ENCODE measurements at regions not wholly inside any gene's neighbourhood (a gene's known extent, or its start where the extent isn't known, plus 50 kb on each side); places are given as distances from the start of the nearest gene placed in this dataset.
A peak's percentile ranks its signal among the peaks of the same experiment; 100 is the strongest.

DNA sequence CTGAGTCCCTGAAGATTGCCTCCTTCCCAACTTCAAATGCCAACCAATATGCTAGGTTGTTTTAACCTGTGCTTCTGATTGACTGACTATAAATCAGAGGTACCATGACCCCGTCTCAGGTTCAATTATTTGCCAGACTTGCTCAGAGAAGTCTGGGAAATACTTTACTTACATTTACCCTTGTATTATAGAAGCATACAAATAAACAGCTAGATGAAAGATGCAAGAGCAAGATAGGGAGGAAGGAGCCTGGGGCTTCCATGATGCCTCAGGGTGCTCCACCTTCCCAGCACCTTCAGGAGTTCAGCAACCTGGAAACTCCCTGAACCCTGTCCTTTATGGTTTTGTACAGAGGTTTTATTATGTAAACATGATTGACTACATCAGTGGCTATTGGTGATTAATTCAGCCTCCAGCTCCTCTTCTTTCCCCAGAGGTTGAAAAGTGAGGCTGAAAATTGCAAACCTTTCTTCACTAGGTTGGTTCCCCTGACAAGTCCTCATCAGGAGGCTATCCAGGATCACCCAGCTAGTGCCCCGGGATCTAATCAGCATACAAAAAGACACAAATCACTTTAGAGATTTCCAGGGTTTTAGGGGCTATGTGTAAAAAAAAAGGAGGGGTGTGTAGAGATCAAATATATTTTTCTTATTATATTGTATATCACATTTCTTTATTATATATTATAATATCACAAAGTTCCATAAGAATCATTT, 547.7 kb downstream of the EPM2A start:
- H3K36me3 ChIP-seq: no peaks in the 10 kb centered on the region

DNA sequence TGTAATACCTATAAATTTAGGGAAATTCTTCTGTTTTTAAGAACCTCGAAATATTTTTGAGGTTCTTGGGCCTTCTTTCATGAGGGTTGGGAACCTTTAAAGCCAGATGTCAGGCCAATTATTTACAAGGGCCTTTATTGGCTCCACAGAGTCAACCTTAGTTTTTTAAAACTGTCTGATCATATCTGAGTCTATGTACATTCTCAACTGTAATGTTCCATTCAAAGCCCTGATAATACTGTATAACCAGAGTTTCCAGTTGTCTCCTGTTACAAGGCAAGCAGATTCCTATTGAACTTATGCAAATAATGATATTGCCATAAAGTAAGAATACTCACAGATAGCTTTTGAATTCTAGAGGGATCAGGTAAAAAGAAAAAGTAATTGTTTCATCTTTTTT, 545.5 kb downstream of the EPM2A start:
- H3K4me3 ChIP-seq: no peak overlapping the region
- H3K9me3 ChIP-seq: no peaks in the 10 kb centered on the region
- TF ChIP-seq, protein P1, sequence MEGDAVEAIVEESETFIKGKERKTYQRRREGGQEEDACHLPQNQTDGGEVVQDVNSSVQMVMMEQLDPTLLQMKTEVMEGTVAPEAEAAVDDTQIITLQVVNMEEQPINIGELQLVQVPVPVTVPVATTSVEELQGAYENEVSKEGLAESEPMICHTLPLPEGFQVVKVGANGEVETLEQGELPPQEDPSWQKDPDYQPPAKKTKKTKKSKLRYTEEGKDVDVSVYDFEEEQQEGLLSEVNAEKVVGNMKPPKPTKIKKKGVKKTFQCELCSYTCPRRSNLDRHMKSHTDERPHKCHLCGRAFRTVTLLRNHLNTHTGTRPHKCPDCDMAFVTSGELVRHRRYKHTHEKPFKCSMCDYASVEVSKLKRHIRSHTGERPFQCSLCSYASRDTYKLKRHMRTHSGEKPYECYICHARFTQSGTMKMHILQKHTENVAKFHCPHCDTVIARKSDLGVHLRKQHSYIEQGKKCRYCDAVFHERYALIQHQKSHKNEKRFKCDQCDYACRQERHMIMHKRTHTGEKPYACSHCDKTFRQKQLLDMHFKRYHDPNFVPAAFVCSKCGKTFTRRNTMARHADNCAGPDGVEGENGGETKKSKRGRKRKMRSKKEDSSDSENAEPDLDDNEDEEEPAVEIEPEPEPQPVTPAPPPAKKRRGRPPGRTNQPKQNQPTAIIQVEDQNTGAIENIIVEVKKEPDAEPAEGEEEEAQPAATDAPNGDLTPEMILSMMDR (IDR thresholded peaks at IDR 0.05): no peak
- H3K27me3 ChIP-seq (ENCODE audit: low read depth): no peaks in the 10 kb centered on the region
- DNase-seq (no peak), ATAC-seq (no peak)
- H3K36me3 ChIP-seq: no peaks in the 10 kb centered on the region
- no peaks in the 10 kb centered on the region for H3K4me1 ChIP-seq
- H3K27ac ChIP-seq: no peak overlapping the region
- intact Hi-C loops (cut with DNase I): no loop called here

More for the DNA sequence above, 547.7 kb downstream of the EPM2A start:
- Histone ChIP-seq H3K27ac (no peak overlapping the region), H3K27me3 (ENCODE audit: low read depth) (no peaks in the 10 kb centered on the region), H3K9me3 (no peaks in the 10 kb centered on the region), H3K4me1 (no peaks in the 10 kb centered on the region), H3K4me3 (no peak overlapping the region)
- intact Hi-C loops (cut with DNase I): no loop called here
- DNase-seq: no peak
- ATAC-seq: no peak
- TF ChIP-seq, protein P1 (IDR thresholded peaks at IDR 0.05): no peak

DNA sequence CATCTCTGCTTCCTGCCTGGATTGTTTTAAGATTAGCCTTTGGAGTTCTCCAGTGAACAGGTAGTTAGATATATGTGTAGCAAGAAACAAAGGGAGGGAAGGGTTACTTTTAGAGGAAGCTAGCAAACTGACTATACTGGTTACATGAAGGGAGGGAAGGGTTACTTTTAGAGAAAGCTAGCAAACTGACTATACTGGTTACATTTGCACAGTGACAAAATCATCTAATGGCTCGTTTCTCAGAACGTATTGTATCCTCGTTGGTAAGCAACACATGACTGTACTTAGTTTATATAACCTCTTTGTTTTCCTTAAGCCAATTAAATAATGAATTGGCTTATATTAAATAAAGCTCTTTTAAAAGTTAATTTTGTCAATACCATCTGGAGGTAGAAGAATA, 540.9 kb downstream of the EPM2A start:
- TF ChIP-seq, protein P1 (IDR thresholded peaks at IDR 0.05): no peak
- no peaks in the 10 kb centered on the region for H3K36me3 ChIP-seq
- no peak overlapping the region for H3K27ac ChIP-seq
- DNase-seq (no peak), ATAC-seq (no peak)
- H3K4me1 ChIP-seq: no peaks in the 10 kb centered on the region
- H3K9me3 ChIP-seq: no peaks in the 10 kb centered on the region
- no peaks in the 10 kb centered on the region for H3K27me3 ChIP-seq (ENCODE audit: low read depth)
- intact Hi-C loops (cut with DNase I): no loop called here
- H3K4me3 ChIP-seq: no peak overlapping the region

DNA sequence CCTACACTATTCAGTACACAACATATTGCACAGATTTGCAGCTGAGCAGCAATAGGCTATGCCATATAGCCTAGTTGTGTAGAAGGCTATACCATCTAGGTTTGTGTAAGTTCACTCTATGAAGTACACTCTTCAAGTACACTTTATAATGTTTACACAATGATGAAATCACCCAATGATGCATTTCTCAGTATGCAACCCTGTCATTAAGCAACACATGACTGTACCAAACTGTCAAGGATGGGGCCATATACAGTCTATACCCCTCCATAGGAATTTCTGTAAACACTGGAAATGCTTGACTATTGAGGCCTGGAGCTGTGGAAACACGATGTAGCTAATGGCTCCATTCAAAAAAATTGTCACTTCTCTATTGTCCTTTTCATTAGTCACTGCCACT, 535.4 kb downstream of the EPM2A start:
- Histone ChIP-seq H3K4me1 (no peaks in the 10 kb centered on the region), H3K27me3 (ENCODE audit: low read depth) (no peaks in the 10 kb centered on the region), H3K36me3 (no peaks in the 10 kb centered on the region), H3K27ac (no peak overlapping the region), H3K4me3 (no peak overlapping the region), H3K9me3 (no peaks in the 10 kb centered on the region)
- ATAC-seq (peak in 1 of 2 donors; percentile 42), DNase-seq (no peak)
- TF ChIP-seq, protein P1 (IDR thresholded peaks at IDR 0.05): no peak
- intact Hi-C loops (cut with DNase I): no loop called here

DNA sequence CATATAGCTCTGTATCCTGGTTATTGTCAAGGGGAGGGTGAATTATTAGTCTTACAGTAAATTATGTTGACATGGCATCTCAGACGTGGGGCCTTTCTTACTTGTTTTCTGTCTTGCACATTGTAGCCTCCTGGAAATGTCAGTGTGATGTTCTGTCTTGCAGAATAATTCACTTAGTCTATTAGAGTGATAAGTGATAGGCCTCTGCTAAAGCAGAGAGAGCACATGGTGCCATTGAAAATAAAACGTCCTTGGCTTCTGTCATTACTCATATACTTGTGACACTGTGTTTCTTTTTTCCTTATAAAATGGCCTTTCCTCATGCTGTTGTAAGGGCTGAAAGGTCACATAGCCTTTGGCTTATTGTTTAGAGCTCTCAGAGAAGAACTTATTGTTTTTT, 531.0 kb downstream of the EPM2A start:
- Histone ChIP-seq H3K9me3 (no peaks in the 10 kb centered on the region), H3K27ac (no peak overlapping the region), H3K4me3 (no peak overlapping the region), H3K36me3 (no peaks in the 10 kb centered on the region), H3K27me3 (ENCODE audit: low read depth) (no peaks in the 10 kb centered on the region), H3K4me1 (no peaks in the 10 kb centered on the region)
- intact Hi-C loops (cut with DNase I): no loop called here
- DNase-seq (no peak), ATAC-seq (no peak)
- TF ChIP-seq, protein P1 (IDR thresholded peaks at IDR 0.05): no peak
